OCI-M2 (cell line): ENCODE measurements at regions not wholly inside any gene's neighbourhood (a gene's known extent, or its start where the extent isn't known, plus 50 kb on each side); places are given as distances from the start of the nearest gene placed in this dataset.
"Not testable (repeated sequence)": the region's sequence is repeated elsewhere in the genome, so short reads cannot be mapped to it uniquely, and the experiment has no call there.

Experiments
- DNase-seq: peaks from one replicate; lab custom pipeline; 2025; ENCODE audit not compliant: unreplicated experiment; lab: John Stamatoyannopoulos, UW

DNA sequence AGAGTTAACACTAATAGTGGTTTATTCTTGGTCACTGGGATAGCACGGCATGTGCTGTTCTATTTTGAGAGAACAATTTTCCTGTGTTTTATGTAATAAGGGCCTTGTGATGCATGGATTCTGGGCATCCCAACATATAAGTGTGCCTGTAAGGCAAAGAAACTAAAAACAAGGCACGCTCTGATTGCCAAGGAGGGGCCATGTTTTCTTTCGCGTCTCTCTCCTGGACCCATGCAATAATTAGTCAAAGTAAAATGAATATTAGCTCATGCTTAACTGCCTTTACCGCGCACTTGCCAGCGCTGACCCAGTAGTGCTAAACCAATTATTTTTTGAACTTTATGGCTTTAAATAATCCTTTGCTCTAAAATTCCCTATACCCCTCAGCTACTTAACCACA is 140.9 kb downstream of the PSAT1 start:
- DNase-seq = no peak

DNA sequence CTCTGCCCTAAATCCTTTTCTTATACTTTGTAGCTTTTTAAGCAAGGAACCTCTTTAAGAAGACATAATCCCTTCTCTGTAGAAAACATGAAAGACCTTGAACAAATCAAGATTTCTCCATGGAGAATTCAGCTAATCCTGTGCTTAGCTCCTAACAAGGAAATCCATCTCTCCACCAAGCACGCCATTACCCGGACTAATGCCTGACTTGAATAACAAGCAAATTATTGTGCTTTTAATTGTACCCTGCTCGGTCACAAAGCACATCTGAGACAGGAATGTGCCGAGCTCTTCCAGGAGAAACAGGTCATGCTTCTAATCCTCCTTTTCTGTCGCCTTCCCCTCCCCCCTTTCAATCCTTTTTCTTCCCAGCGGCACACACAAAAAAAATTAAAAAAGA is 141.3 kb downstream of the PSAT1 start:
- no peak for DNase-seq

DNA sequence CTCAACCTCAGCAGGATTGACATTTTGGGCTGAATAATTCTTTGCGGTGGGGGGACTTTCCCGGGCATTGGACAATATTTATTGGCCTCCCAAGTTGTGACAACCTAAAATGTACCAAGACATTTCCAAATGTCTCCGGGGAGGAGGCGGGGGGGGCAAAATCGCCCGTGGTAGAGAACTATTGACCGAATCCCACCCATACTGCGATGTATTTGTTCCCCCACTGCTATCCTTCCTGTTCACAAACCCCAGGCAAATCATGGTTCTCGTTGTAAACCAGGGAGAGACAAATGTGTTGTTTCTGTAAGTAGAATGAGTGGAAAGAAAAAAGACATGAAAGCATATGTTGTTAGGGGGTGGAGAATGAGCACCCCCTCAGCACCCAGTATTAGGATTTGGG is 141.9 kb downstream of the PSAT1 start:
- no peak for DNase-seq

DNA sequence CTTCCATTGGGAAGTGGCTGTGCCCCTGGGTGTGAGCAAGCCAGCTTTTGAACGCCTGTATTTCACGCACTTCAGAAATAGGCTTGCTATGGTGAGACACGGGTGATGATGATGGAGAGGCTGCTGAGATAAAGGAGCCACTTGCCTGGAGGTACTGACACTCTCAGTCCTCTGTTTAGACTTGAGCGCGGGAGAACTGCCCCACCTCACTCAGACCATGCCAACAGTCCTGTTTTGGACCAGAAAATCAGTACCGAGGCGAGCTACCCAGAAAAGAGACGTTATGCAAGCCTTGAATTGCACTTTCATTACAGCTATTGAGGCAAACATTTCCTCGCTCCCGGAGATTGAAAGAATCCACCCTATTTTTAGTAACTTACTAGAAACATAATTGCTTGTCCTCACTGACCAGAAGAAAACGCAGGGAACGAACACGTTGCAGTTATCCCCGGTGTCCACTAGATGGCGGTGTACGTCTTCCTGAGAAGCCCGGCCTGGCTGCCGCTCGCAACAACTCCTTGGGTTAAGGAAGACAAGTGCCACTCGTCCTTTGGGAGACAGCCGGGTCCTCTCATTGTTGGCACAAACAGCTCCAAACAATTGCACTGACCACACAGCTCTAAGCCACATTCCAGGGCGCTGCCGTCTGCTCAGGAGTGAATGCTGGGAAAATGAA is 142.4 kb downstream of the PSAT1 start:
- DNase-seq = peak; percentile 9

DNA sequence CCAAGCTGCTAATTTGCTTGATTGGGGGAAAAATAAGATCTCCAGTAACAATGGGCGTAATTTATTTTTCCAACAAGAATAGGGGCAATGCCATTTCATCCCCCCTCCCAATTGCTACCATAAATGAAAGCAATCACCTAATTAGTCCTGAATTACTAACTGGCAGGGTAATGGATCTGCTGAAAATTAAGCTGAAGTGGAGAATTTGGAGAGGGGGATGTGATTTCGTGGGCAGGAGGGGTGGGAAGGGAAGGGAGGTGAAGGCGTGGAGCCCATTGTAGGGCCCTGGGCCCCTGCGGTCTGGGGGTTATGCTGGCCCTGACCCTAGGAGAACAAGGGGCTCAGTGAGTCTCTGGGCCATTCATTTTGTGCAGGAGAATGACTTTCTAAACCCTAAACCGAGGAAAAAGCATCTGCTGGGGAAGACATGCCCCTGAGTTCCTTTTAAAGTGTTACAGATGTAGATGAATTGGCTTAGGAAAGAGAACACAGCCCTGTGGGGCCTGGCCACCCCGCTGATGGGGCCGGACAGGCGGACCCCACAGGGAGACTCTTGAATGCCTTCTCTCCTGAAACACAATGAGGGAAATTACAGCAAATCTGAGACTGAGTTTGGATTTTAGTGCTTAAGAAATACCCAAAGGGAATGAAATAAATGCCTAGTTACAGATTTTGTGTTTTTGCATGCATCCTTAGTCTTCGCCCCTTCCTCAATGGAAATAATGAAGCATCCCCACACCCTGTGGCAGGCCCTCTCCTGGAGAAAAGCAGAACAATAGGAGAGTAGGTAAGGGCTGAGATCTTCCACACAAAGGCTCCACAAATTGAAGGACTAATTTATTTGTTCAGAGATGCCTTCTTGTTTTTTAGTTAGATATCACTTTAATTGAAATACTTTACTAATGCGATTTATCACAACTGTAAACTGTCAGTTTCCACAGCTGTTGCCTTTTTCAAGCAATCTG is 143.2 kb downstream of the PSAT1 start:
- DNase-seq = no peak

DNA sequence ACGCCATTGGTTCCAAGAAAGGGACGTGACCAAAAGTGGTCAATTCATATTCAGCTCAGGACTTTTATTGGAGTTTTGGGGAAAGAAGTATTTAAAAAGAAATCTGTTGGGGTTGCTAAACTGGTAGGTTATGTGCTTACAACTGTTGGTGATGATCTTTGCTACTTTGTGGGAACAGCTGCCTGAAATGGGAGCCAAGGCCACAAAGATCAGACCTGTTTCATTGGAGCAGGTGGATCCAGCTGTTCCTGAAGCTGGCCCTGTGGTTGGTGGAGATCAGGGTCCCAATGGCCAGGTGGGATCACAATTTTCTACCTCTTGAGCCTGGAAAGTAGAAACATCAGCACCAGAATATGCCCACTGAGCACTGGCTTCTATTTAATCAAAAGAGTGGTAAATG is 144.5 kb downstream of the PSAT1 start:
- no peak for DNase-seq

DNA sequence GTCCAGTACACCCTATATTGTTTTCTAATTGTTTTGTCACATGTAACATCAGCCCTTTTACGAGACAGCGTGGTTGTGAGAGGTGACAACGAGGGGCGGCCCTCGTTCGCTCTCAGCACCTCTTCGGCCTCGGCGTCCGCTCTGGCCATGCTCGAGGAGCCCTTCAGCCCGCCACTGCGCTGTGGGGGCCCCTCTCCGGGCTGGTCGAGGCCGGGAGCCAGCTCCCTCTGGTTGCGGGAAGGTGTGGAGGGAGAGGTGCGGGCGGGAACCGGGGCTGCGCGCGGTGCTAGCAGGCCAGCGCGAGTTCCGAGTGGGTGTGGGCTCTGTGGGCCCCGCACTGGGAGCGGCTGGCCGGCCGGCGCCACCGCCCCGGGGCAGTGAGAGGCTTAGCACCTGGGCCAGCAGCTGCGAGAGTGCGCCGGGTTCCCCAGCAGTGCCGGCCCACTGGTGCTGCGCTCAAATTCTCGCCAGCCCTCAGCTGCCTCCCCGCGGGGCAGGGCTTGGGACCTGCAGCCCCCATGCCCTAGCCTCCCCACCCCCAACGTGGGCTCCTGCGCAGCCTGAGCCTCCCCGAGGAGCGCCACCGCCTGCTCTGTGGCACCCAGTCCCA is 145.0 kb downstream of the PSAT1 start:
- no peak for DNase-seq

DNA sequence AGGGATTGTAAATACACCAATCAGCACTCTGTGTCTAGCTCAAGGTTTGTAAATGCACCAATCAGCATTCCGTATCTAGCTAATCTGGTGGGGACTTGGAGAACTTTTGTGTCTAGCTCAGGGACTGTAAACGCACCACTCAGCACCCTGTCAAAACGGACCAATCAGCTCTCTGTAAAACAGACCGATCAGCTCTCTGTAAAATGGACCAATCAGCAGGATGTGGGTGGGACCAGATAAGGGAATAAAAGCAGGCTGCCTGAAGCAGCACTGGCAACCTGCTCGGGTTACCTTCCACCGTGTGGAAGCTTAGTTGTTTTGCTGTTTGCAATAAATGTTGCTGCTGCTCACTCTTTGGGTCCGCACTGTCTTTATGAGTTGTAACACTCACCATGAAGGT is 145.7 kb downstream of the PSAT1 start:
- not testable (repeated sequence) for DNase-seq

DNA sequence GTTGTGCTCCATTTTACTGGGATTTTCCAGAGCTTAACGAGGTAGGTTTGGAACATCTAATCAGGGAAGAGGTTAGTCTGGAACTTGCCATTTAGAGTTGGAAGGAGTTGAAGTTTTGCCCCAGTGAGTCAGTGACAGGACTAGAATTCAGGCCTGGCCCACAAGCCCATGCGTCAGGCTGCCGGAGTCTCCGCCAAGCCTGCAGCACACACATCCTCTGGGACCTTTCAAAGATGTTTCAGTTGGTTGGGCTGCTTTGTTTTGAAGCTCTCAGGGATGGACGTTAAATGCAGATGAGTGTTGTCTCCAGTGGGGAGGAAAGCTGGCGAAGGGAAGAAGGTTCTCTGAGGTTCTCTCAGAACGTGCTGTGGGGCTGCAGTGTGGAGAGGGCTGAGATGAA is 147.0 kb downstream of the PSAT1 start:
- DNase-seq = no peak

DNA sequence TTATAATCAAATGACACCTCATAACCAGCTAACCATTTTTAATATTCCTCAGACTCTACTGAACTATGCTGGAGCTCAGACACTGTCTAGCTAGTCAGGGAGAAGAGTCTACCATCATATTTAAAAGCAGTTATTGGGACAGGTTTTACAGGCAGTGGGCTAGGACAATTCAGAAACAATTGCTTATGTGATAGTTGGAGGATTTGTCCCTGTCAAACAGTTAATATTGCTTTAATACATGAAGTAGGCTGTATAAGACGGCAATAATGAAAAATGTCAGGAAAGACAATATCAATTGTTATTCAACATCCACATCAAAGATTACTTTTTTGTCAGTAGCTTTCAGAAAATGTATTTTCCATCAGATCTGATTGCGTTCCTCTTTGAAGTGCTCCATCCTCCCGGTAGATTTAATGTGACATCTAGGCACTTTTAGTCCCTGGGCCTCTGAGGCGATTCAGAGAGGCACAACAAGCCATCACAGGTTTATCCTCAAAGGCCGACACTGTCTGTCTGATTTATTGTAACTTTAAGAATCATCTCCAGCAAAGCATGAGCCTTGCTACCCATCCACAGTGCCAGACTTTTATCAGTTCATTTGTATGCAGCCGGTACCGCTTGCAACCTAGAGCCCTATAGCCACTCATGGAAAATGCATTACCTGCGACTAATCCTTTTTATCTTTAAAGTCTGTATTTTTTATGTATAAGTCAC is 152.2 kb downstream of the PSAT1 start:
- no peak for DNase-seq

DNA sequence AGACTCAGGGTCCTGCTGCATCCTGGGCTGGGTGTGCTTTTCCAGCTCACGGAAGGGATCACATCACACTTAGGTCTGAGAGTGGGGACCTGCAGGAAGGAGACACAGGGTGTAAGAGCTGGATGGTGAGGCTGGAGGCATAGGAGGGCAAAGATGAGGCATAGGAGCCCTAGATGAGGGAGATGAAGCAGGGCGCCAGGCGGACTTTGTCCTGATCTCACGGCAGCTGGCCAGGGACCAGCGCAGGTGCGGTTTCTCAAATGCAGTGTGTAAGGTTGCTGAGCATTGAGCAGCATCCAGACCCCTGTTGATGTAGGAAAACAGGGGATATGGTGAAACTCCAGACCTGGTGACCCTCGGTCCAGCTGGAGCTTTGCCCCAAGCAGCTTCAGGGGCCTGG is 156.5 kb downstream of the PSAT1 start:
- no peak for DNase-seq

DNA sequence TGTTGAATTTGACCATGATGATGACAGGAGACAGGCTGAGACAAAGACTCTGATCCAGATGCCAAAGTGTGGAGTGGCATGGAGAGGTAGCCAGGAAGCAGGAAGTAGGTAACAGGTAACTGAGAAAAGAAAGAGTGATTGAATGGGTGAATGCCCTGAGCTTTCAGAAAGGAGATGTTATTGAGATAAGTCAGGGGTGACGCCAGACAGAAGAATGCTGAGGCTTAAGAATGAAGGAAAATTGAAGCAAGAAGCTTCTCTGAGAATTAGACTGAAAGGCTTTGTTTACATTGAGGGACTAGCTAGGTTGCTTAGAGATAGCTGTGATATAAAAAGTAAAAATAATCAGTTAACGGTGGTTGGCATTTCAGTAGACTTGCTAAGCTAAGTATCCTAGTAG is 165.7 kb downstream of the PSAT1 start:
- DNase-seq = no peak

DNA sequence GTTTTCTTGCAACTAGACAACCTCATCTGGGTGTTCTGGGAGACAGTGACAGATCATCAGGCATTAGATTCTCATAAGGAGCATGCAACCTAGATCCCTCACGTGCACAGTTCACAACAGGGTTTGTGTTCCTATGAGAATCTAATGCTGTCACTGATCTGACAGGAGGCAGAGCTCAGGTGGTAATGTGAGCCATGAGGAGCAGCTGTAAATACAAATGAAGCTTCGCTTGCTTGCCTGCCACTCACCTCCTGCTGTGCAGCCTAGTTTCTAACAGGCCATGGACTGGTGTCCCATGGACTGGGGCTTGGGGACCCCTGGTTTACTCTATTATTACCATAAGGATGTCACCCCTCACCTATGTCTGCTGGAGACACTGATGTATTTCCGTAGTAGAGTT is 166.8 kb downstream of the PSAT1 start:
- DNase-seq = no peak

DNA sequence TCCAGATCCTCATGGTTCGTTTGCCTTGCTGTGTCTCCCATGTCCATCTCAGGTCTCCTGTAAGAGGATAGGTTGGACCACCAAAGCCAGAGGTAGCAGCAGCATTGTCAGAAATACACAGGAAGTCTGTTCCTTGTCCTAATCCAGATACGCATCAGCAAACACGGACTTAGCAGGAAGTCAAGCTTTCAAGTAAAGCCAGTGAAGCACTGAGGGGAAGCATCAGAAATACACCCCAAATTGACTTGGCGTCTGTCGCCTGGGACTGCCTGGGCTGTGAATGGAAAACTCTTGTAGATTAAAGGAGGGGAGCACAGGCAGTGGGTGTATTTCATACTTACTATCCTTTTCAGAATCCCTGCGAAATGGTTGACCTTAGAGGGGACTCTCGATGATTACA is 171.3 kb downstream of the PSAT1 start:
- no peak for DNase-seq

DNA sequence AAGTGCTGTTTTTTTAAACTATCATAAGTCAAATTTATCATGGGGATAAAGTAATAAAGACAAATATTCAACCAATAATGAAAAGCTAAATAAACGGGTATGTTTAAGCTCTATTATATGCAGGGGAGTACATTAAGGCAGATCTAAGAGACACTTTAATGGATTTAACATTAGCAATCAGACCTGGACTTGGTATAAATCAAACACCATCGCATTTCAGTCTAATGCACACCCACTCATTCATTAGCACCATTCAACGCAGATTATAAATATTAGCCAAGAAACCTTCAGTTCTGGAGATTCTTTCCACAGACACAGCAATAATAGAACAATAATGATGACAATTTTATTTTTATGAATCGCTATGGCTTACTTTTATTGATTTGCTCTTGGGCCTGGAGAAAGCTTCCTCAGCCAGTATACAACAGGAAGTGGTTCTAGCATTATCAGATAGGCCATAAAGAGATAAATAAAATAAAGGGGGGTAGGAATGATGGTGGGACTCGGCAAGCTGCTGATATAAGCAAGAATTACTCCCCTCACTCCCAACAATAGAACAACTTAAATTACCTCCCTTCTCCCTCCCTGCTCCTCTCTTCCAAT is 172.2 kb downstream of the PSAT1 start:
- no peak for DNase-seq

DNA sequence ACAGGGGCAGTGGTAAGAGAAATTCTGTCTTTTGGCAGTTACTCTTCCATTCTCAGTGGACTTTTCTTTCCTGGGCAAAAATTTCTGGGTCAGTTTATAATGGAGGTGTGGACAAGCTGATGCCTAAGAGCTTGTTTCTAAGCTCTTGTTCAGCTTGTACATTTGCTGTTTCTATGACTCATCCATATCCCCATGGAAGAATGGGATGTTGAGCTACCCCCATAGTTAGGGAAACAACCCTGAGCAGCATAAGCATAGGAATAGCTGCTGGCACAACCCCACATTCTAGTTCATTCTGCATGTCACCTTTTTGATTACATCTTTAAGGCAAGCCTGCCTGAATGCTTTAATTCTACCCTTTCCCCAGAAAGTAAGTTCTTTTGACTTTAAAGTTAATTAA is 173.3 kb downstream of the PSAT1 start:
- DNase-seq = no peak

DNA sequence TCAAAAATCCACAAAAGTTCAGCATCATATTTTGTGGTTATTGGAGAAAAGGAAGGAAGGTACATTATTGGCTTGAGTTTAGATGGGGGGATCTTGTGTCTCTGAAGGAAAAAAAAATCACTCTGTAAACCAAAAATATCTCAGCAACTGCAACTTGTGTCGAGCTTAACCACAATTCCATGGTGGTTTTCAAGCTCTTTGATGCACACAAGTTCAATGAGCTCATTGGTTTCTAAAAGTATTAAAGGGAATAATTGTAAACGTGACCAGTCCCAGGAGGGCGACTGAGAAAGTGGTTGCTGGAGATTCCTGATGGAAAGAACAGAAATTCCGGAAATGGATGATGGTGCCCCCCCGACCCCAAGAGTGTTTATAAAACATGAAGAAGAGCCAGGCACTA is 173.8 kb downstream of the PSAT1 start:
- no peak for DNase-seq

DNA sequence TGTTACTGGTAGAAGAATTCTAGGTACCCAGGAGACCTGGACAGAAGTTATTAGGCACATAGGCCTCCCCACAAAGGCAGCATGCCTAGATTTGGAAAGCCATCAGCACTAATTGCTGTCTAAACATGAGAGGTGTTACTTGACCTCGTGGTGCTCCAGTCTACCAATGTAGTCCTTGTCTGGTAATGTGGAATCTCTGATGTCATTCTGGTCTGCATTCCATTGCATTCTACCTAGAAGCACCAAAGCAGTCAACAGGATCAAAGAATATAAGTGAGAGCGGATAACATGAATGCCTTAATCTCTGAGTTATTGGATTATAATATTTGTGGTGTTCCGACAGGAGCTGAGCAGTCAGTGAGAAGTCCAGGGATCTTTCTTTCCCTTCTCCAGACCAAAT is 175.2 kb downstream of the PSAT1 start:
- no peak for DNase-seq

DNA sequence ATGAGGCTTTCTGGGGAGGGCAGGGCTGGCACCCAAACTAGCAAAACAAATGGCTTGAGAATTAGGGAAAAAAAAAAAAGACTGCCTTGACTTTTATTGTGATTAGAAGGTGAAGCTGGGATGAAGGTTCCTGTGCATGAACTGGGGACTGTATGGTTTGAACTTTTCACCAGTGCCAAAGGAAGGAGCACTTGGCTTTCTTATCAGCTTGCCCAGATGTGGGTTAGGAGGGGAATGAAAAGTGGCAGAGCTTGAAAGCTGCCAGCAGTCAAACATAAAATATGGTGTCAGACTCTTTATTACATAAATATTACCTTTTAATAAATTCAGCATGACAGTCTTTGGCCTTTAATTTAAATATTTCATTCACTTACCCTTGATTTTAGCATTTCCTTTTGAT is 182.5 kb downstream of the PSAT1 start:
- no peak for DNase-seq

DNA sequence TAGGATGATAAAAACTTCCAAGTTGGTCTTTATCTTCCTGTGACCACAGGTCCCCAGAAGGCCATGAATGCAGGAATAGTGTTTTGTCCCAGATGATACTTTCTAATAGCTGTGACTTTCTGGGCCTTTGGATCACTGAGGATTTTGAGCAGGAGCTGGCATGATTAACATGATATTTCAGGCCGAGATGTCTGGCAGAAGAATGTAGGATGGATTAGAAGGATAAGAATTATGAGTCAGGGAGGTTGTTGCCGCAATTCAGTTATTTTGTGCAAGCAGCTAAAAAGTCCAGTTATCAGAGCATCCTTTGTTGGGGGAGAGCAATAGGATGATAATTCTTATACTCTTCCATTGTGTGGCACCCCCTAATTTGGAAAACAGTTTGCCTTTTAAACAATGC is 189.7 kb downstream of the PSAT1 start:
- no peak for DNase-seq

DNA sequence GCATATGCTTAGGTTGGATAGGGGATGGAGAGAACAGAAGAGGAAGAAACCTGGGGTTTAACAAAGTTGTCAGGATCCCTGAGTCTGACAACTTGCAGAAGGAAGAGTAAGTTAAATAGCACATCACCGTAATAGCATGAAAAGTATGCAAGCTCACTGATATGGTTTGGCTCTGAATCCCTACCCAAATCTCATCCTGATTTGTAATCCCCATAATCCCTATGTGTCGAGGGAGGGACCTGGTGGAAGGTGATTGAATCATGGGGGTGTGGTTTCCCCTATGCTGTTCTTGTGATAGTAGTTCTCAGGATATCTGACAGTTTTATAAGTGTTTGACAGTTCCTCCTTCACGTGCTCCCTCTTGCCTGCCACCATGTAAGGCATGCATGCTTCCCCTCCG is 193.3 kb downstream of the PSAT1 start:
- no peak for DNase-seq
